Astrocyte of the hippocampus (primary cell): ENCODE measurements at regions not wholly inside any gene's neighbourhood (a gene's known extent, or its start where the extent isn't known, plus 50 kb on each side); places are given as distances from the start of the nearest gene placed in this dataset.

ENCODE experiments used
- DNase-seq: peaks from one replicate; pipeline ENCODE4 v3.0.0; 2011; ENCODE audit warnings: low read depth, low spot score

GRCh38 chr9:81532251-81532650, 157.1 kb downstream of the TLE1 start:
- no peak for DNase-seq

- no peak for DNase-seq
Observed at GRCh38 chr9:81531511-81531910, 157.8 kb downstream of the TLE1 start.

- DNase-seq = no peak
Observed at GRCh38 chr9:81530846-81531245, 158.5 kb downstream of the TLE1 start.

- no peak for DNase-seq
Observed at GRCh38 chr9:81530310-81530810, 159.0 kb downstream of the TLE1 start.

- DNase-seq = peak; percentile 50
Observed at GRCh38 chr9:81529556-81530193, 159.7 kb downstream of the TLE1 start.

- peak; percentile 69 for DNase-seq
Observed at GRCh38 chr9:81526587-81526986, 162.8 kb downstream of the TLE1 start.

- DNase-seq = peak; percentile 48
Observed at GRCh38 chr9:81522716-81523551, 166.4 kb downstream of the TLE1 start.

- DNase-seq = no peak
Observed at GRCh38 chr9:81521892-81522291, 167.5 kb downstream of the TLE1 start.

GRCh38 chr9:81519816-81520495, 169.4 kb downstream of the TLE1 start:
- no peak for DNase-seq

- no peak for DNase-seq
Observed at GRCh38 chr9:81517954-81518353, 171.4 kb downstream of the TLE1 start.

- DNase-seq = no peak
Observed at GRCh38 chr9:81513059-81513458, 176.3 kb downstream of the TLE1 start.

GRCh38 chr9:81512641-81513040, 176.7 kb downstream of the TLE1 start:
- DNase-seq = no peak

- no peak for DNase-seq
Observed at GRCh38 chr9:81508476-81508875, 180.9 kb downstream of the TLE1 start.

- DNase-seq = no peak
Observed at GRCh38 chr9:81506941-81507864, 182.1 kb downstream of the TLE1 start.

GRCh38 chr9:81499594-81499993, 189.8 kb downstream of the TLE1 start:
- DNase-seq = no peak

- DNase-seq = peak; percentile 82
Observed at GRCh38 chr9:81499021-81499454, 190.3 kb downstream of the TLE1 start.

- DNase-seq = no peak
Observed at GRCh38 chr9:81498576-81498975, 190.8 kb downstream of the TLE1 start.

- no peak for DNase-seq
Observed at GRCh38 chr9:81497091-81497490, 192.3 kb downstream of the TLE1 start.

GRCh38 chr9:81492710-81493447, 196.5 kb downstream of the TLE1 start:
- peak; percentile 96 for DNase-seq

GRCh38 chr9:81490605-81491331, 198.6 kb downstream of the TLE1 start:
- DNase-seq = peak; percentile 92
